PC-3 (cell line): ENCODE measurements at regions not wholly inside any gene's neighbourhood (a gene's known extent, or its start where the extent isn't known, plus 50 kb on each side); places are given as distances from the start of the nearest gene placed in this dataset.

Experiments
- ATAC-seq: fragments of 200-7000 bp; cut with Tn5 transposase; 2 replicates; pipeline ENCODE4 v1.9.1; 2020; ENCODE audit warnings: mild to moderate bottlenecking, moderate library complexity
- BruUV-seq: library from RNA; stranded (reverse); fragments of 400-500 nt; replicated peaks from 2 replicates; lab custom pipeline; 2021; lab: Mats Ljungman, UMichigan
- CTCF ChIA-PET: fragments of 300-600 bp; sonication (Branson Sonifier 250); formaldehyde crosslinking; loops from one replicate; lab custom pipeline; 2022; ENCODE audit warnings: antibody characterized with exemption; lab: Charles Lee
- POLR2A ChIA-PET: fragments of 300-600 bp; sonication (Branson Sonifier 250); formaldehyde crosslinking; loops from one replicate; lab custom pipeline; 2022; ENCODE audit warnings: antibody characterized with exemption; ENCODE audit not compliant: unreplicated experiment; lab: Charles Lee
- DNase-seq: peaks from one replicate; pipeline ENCODE4 v3.0.0-alpha.2; 2015
- H2AFZ ChIP-seq: fragments of 300-600 bp; sonication (generic); 2 replicates; pipeline ENCODE4 v1.6.0; 2016; ENCODE audit warnings: antibody characterized with exemption, low read length
- H3F3A ChIP-seq: fragments of 300-600 bp; sonication (generic); one replicate; pipeline ENCODE4 v1.6.0; 2017; ENCODE audit warnings: antibody characterized with exemption, low read length, control low read depth, mild to moderate bottlenecking; ENCODE audit not compliant: unreplicated experiment
- H3K27ac ChIP-seq: fragments of 300-600 bp; sonication (generic); 2 replicates; pipeline ENCODE4 v1.5.1; 2016; ENCODE audit warnings: mild to moderate bottlenecking, low read length
- H3K27me3 ChIP-seq: fragments of 300-600 bp; sonication (generic); 2 replicates; pipeline ENCODE4 v1.6.1; 2016; ENCODE audit warnings: low read length, mixed read lengths
- H3K36me3 ChIP-seq: fragments of 300-600 bp; sonication (generic); 2 replicates; pipeline ENCODE4 v1.6.1; 2016; ENCODE audit warnings: low read depth, mixed run types, low read length, mixed read lengths
- H3K4me1 ChIP-seq: fragments of 300-600 bp; sonication (generic); 2 replicates; pipeline ENCODE4 v1.5.1; 2016; ENCODE audit warnings: low read length; ENCODE audit not compliant: insufficient read depth
- H3K4me2 ChIP-seq: fragments of 300-600 bp; sonication (generic); 2 replicates; pipeline ENCODE4 v1.6.0; 2016; ENCODE audit warnings: low read length
- H3K4me3 ChIP-seq: fragments of 300-600 bp; sonication (generic); 2 replicates; pipeline ENCODE4 v1.5.1; 2016; ENCODE audit warnings: mild to moderate bottlenecking, low read length, mixed read lengths
- H3K79me2 ChIP-seq: fragments of 300-600 bp; sonication (generic); 2 replicates; pipeline ENCODE4 v1.6.1; 2017; ENCODE audit warnings: low read length, mixed read lengths
- H3K9ac ChIP-seq: fragments of 300-600 bp; sonication (generic); 2 replicates; pipeline ENCODE4 v1.6.0; 2016; ENCODE audit warnings: mild to moderate bottlenecking, low read length
- H3K9me2 ChIP-seq: fragments of 300-600 bp; sonication (generic); replicated peaks from 2 replicates; pipeline ENCODE4 v1.6.1; 2016; ENCODE audit warnings: mixed run types, low read length, mixed read lengths
- H3K9me3 ChIP-seq: fragments of 300-600 bp; sonication (generic); 2 replicates; pipeline ENCODE4 v1.6.1; 2016; ENCODE audit warnings: low read length, mixed read lengths
- H4K20me1 ChIP-seq: fragments of 300-600 bp; sonication (generic); 2 replicates; pipeline ENCODE4 v1.6.1; 2016; ENCODE audit warnings: low read length, mixed read lengths
- EZH2 ChIP-seq: fragments of 300-600 bp; sonication (generic); IDR thresholded peaks from one replicate; pipeline ENCODE4 v1.6.1; 2017; ENCODE audit warnings: antibody characterized with exemption, mild to moderate bottlenecking, low read length; ENCODE audit not compliant: unreplicated experiment
- EZH2phosphoT487 ChIP-seq: fragments of 300-600 bp; sonication (generic); IDR thresholded peaks from 2 replicates; pipeline ENCODE4 v1.6.1; 2018; ENCODE audit warnings: mild to moderate bottlenecking, antibody characterized with exemption, low read length, borderline replicate concordance
- intact Hi-C: fragments of 100-400 bp; cut with micrococcal nuclease; formaldehyde crosslinking; loops from 2 replicates; pipeline ENCODE4 v1.9.0; 2023
- TF ChIP-seq, protein P1 (sequence below): fragments of 300-600 bp; sonication (generic); conservative IDR thresholded peaks from 2 replicates; pipeline ENCODE4 v1.5.1; 2017; ENCODE audit warnings: antibody characterized with exemption, low read depth, mild to moderate bottlenecking, low read length

GRCh38 chr14:84027351-84027750, 1502.6 kb upstream of the FLRT2 start:
- H4K20me1 ChIP-seq, result no peaks in the 10 kb centered on the region
- no peak overlapping the region for H2AFZ ChIP-seq
- H3K9ac ChIP-seq, result no peak overlapping the region
- DNase-seq (no peak), ATAC-seq (no peak)
- H3K27ac ChIP-seq, result no peak overlapping the region
- H3F3A ChIP-seq, result no peaks in the 10 kb centered on the region
- H3K4me2 ChIP-seq, result no peak overlapping the region
- no peaks in the 10 kb centered on the region for H3K36me3 ChIP-seq
- H3K9me3 ChIP-seq, result peaks cover 5% of the 10 kb centered on the region; the same call in 1 of the 2 replicates
- H3K4me3 ChIP-seq, result no peak overlapping the region
- intact Hi-C loops, result no loop called here
- BruUV-seq, result no TSS peak
- CTCF ChIA-PET, result no interaction called here
- no peaks in the 10 kb centered on the region for H3K27me3 ChIP-seq
- H3K79me2 ChIP-seq, result no peaks in the 10 kb centered on the region
- TF ChIP-seq EZH2phosphoT487 (no peak), EZH2 (no peak)
- TF ChIP-seq, protein P1, sequence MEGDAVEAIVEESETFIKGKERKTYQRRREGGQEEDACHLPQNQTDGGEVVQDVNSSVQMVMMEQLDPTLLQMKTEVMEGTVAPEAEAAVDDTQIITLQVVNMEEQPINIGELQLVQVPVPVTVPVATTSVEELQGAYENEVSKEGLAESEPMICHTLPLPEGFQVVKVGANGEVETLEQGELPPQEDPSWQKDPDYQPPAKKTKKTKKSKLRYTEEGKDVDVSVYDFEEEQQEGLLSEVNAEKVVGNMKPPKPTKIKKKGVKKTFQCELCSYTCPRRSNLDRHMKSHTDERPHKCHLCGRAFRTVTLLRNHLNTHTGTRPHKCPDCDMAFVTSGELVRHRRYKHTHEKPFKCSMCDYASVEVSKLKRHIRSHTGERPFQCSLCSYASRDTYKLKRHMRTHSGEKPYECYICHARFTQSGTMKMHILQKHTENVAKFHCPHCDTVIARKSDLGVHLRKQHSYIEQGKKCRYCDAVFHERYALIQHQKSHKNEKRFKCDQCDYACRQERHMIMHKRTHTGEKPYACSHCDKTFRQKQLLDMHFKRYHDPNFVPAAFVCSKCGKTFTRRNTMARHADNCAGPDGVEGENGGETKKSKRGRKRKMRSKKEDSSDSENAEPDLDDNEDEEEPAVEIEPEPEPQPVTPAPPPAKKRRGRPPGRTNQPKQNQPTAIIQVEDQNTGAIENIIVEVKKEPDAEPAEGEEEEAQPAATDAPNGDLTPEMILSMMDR, result no peak
- POLR2A ChIA-PET, result no interaction called here
- H3K9me2 ChIP-seq, result no peaks in the 10 kb centered on the region
- no peaks in the 10 kb centered on the region for H3K4me1 ChIP-seq

DNA sequence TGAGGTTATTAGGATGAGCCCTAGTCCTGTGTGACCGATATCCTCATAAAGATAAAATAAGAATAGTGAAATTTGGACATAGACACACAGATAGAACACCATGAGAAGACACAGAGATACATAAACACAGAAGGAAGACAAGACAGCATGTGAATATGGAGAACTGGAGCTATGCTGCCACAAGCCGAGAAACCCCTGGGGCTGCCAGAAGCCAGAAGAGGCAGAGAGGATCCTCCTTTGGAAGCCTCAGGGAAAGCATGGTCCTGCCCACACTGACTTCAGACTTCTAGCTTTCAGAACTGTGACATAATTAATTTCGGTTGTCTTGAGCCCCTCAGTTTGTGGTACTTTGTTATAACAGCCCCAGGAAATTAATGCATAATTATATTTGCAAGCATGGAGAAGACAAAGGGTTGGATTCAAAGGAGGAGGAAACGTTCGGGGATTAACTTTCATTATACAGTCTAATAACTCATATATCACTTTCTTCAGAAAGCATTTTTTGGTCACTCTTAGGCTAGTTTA, 1501.8 kb upstream of the FLRT2 start:
- Histone ChIP-seq H4K20me1 (no peaks in the 10 kb centered on the region), H3K79me2 (no peaks in the 10 kb centered on the region), H3K4me3 (no peak overlapping the region), H2AFZ (no peak overlapping the region), H3K4me1 (no peaks in the 10 kb centered on the region), H3K27me3 (no peaks in the 10 kb centered on the region), H3K27ac (no peak overlapping the region), H3K9me3 (peaks cover 5% of the 10 kb centered on the region; the same call in 1 of the 2 replicates), H3K4me2 (no peak overlapping the region), H3K9ac (no peak overlapping the region), H3K9me2 (no peaks in the 10 kb centered on the region), H3F3A (no peaks in the 10 kb centered on the region), H3K36me3 (no peaks in the 10 kb centered on the region)
- ATAC-seq, result no peak
- ChIA-PET CTCF (no interaction called here), POLR2A (no interaction called here)
- intact Hi-C loops, result no loop called here
- BruUV-seq, result no TSS peak
- DNase-seq, result no peak
- no peak for TF ChIP-seq EZH2
- no peak for TF ChIP-seq EZH2phosphoT487
- TF ChIP-seq, protein P1, result no peak

GRCh38 chr14:84029246-84029645, 1500.7 kb upstream of the FLRT2 start:
- no peak overlapping the region for H3K4me2 ChIP-seq

More at GRCh38 chr14:84029246-84029645, 1500.7 kb upstream of the FLRT2 start:
- TF ChIP-seq EZH2 (no peak), EZH2phosphoT487 (no peak)
- TF ChIP-seq, protein P1, result no peak
- H3K27me3 ChIP-seq, result no peaks in the 10 kb centered on the region
- ATAC-seq (no peak), DNase-seq (no peak)
- no peaks in the 10 kb centered on the region for H3K4me1 ChIP-seq
- no peak overlapping the region for H2AFZ ChIP-seq
- H3K4me3 ChIP-seq, result no peak overlapping the region
- CTCF ChIA-PET, result no interaction called here
- no TSS peak for BruUV-seq
- no peaks in the 10 kb centered on the region for H4K20me1 ChIP-seq
- no peak overlapping the region for H3K9ac ChIP-seq
- intact Hi-C loops, result no loop called here
- no peaks in the 10 kb centered on the region for H3F3A ChIP-seq
- H3K36me3 ChIP-seq, result no peaks in the 10 kb centered on the region
- no peaks in the 10 kb centered on the region for H3K9me2 ChIP-seq
- H3K27ac ChIP-seq, result no peak overlapping the region
- no peaks in the 10 kb centered on the region for H3K9me3 ChIP-seq
- no peaks in the 10 kb centered on the region for H3K79me2 ChIP-seq
- POLR2A ChIA-PET, result no interaction called here
